Adrenal gland (tissue), 5 donors: ENCODE measurements at regions not wholly inside any gene's neighbourhood (a gene's known extent, or its start where the extent isn't known, plus 50 kb on each side); places are given as distances from the start of the nearest gene placed in this dataset.

Source experiments
- POLR2A ChIP-seq, 2 donors: fragments of 450-650 bp; IDR thresholded peaks; one replicate each; pipeline ENCODE4 v1.6.1; 2017; ENCODE audit warnings: antibody characterized with exemption in 2 of 2, mild to moderate bottlenecking in 2 of 2, moderate library complexity in 1 of 2
- TF ChIP-seq, protein P1 (sequence below), 6 experiments: fragments of 450-650 bp in 4 of 6; fragments of 200-600 bp in 2 of 6; sonication (generic) in 1 of 6; IDR thresholded peaks; 1 replicate in 5 of 6; 2 replicates in 1 of 6; pipeline versions ENCODE4 v1.5.1 to v1.8.0; 2016 to 2021; ENCODE audit warnings: antibody characterized with exemption in 6 of 6, mild to moderate bottlenecking in 2 of 6, moderate library complexity in 1 of 6
- donor health status: DM: no; HTN: no; CAD: no.

DNA sequence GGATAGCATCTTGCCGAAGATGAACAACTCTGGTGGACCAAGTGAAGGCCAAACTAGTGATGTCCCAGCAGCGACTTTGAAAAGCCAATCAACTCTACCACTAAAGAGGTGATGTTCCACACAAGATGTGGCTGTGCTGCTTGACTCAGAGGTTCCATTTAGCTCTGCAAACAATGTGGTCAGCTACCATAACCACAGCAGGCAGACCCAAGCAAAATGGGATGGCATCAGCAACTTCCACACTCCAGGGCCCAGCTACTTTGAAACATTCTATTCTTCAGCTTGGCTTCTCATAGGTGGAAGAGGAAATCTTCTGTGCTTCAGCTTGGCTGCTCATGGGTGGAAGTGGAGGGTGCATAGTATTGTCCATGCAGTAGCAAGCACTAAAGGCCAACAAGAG lies 70.5 kb downstream of the IRX2 start:
- TF ChIP-seq, protein P1, sequence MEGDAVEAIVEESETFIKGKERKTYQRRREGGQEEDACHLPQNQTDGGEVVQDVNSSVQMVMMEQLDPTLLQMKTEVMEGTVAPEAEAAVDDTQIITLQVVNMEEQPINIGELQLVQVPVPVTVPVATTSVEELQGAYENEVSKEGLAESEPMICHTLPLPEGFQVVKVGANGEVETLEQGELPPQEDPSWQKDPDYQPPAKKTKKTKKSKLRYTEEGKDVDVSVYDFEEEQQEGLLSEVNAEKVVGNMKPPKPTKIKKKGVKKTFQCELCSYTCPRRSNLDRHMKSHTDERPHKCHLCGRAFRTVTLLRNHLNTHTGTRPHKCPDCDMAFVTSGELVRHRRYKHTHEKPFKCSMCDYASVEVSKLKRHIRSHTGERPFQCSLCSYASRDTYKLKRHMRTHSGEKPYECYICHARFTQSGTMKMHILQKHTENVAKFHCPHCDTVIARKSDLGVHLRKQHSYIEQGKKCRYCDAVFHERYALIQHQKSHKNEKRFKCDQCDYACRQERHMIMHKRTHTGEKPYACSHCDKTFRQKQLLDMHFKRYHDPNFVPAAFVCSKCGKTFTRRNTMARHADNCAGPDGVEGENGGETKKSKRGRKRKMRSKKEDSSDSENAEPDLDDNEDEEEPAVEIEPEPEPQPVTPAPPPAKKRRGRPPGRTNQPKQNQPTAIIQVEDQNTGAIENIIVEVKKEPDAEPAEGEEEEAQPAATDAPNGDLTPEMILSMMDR (IDR thresholded peaks at IDR 0.05), result no peak
- TF ChIP-seq POLR2A (IDR thresholded peaks at IDR 0.05), result no peak
